ENCODE measurements at regions not wholly inside any gene's neighbourhood (a gene's known extent, or its start where the extent isn't known, plus 50 kb on each side); places are given as distances from the start of the nearest gene placed in this dataset.
A peak's percentile ranks its signal among the peaks of the same experiment; 100 is the strongest.

DNA sequence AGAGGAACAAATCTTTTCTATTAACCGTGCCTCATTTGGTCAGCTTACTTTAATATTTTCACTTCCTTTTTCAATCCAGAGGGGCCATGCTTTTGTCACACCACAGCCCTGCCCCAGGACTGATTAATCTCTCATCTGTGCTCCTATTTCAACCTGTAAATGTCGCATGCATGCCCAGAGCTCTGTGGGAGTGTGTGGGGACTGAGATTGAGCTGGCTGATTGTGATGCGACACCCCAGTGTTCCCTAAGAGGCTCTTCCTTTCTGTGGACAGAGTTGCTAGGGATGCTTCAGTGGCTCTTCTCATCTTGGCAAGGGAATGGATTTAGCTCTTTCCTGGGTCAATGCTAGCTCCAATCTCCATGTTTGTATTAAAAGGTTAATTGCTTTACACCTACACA, 249.6 kb downstream of the TDRD3 start:
- TF ChIP-seq, protein P1, sequence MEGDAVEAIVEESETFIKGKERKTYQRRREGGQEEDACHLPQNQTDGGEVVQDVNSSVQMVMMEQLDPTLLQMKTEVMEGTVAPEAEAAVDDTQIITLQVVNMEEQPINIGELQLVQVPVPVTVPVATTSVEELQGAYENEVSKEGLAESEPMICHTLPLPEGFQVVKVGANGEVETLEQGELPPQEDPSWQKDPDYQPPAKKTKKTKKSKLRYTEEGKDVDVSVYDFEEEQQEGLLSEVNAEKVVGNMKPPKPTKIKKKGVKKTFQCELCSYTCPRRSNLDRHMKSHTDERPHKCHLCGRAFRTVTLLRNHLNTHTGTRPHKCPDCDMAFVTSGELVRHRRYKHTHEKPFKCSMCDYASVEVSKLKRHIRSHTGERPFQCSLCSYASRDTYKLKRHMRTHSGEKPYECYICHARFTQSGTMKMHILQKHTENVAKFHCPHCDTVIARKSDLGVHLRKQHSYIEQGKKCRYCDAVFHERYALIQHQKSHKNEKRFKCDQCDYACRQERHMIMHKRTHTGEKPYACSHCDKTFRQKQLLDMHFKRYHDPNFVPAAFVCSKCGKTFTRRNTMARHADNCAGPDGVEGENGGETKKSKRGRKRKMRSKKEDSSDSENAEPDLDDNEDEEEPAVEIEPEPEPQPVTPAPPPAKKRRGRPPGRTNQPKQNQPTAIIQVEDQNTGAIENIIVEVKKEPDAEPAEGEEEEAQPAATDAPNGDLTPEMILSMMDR (IDR thresholded peaks at IDR 0.05; ENCODE audit: insufficient read depth, low read length, poor library complexity, severe bottlenecking) = no peak
- H3K27me3 ChIP-seq (replicated peaks; ENCODE audit: control insufficient read depth, insufficient read depth, low read length) = no peaks in the 10 kb centered on the region
- H3K4me3 ChIP-seq (replicated peaks; ENCODE audit: low read depth, low read length) = no peak overlapping the region
- no peaks in the 10 kb centered on the region for H3K36me3 ChIP-seq (ENCODE audit: control insufficient read depth, insufficient read depth, low read length)
- DNase-seq (ENCODE audit: extremely low read depth, insufficient read length) = no peak

DNA sequence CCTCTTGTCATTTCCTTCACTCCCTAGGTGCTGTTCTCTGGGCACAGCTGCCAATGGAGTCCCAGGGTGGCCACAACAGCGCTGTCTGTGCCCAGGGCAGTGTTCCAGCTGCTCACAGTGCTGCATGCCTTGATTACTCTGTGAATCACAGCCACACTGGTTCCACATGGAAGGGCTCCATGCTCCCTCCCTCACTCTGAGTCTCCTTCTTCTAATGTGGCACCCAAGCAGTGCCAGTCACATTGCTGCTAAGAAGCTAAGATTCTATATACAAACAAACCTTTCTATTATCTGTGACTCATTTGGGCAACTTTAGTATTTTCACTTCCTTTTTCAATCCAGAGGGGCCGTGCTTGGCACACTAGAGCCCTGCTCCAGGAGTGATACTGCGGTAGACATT, 248.7 kb downstream of the TDRD3 start:
- no peaks in the 10 kb centered on the region for H3K27me3 ChIP-seq (replicated peaks; ENCODE audit: control insufficient read depth, insufficient read depth, low read length)
- TF ChIP-seq, protein P1 (IDR thresholded peaks at IDR 0.05; ENCODE audit: insufficient read depth, low read length, poor library complexity, severe bottlenecking) = no peak
- no peak overlapping the region for H3K4me3 ChIP-seq (replicated peaks; ENCODE audit: low read depth, low read length)
- no peaks in the 10 kb centered on the region for H3K36me3 ChIP-seq (ENCODE audit: control insufficient read depth, insufficient read depth, low read length)
- DNase-seq (ENCODE audit: extremely low read depth, insufficient read length) = no peak

DNA sequence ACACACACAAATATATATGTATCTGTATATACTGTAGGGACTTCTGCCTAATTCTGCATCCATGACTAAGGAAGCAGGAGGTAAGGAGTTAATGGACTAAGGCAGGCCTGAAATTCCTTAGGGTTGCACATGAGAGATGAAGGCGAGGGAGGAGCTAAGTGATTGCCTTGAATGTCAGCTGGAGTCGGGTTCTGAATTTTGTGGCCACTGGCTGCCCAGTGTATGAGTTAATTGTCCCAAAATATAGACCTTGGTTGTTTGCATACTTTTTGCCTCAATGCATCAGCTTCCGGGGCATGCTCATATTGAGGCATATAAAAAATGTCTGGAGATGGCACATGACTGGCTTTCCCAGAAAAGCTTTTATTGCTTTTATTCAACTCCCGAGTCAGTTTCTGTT, 245.5 kb downstream of the TDRD3 start:
- DNase-seq (ENCODE audit: extremely low read depth, insufficient read length) = no peak
- Histone ChIP-seq H3K27me3 (replicated peaks; ENCODE audit: control insufficient read depth, insufficient read depth, low read length) (no peaks in the 10 kb centered on the region), H3K4me3 (replicated peaks; ENCODE audit: low read depth, low read length) (no peak overlapping the region), H3K36me3 (ENCODE audit: control insufficient read depth, insufficient read depth, low read length) (no peaks in the 10 kb centered on the region)
- TF ChIP-seq, protein P1 (IDR thresholded peaks at IDR 0.05; ENCODE audit: insufficient read depth, low read length, poor library complexity, severe bottlenecking) = no peak

DNA sequence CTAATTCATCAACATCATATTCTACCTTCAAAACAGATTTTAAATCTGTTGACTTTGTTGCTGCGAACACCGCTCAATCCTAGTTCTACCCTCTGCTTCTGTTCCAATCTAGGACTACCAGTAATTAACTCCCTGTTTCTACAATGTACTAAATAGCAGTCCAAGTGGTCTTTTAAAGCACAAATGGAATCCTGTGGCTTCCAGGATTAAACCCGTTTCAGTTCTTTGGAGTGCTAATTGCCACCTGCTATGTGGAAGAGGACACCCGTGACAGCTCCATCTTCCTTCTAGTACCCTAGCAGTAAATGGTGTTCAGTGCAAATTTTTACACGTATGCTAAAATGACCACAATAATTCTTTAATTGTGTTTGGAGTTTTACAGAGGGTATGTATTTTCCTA, 232.1 kb downstream of the TDRD3 start:
- H3K4me3 ChIP-seq (replicated peaks; ENCODE audit: low read depth, low read length) = no peak overlapping the region
- no peaks in the 10 kb centered on the region for H3K36me3 ChIP-seq (ENCODE audit: control insufficient read depth, insufficient read depth, low read length)
- TF ChIP-seq, protein P1 (IDR thresholded peaks at IDR 0.05; ENCODE audit: insufficient read depth, low read length, poor library complexity, severe bottlenecking) = no peak
- H3K27me3 ChIP-seq (replicated peaks; ENCODE audit: control insufficient read depth, insufficient read depth, low read length) = no peaks in the 10 kb centered on the region
- no peak for DNase-seq (ENCODE audit: extremely low read depth, insufficient read length)

DNA sequence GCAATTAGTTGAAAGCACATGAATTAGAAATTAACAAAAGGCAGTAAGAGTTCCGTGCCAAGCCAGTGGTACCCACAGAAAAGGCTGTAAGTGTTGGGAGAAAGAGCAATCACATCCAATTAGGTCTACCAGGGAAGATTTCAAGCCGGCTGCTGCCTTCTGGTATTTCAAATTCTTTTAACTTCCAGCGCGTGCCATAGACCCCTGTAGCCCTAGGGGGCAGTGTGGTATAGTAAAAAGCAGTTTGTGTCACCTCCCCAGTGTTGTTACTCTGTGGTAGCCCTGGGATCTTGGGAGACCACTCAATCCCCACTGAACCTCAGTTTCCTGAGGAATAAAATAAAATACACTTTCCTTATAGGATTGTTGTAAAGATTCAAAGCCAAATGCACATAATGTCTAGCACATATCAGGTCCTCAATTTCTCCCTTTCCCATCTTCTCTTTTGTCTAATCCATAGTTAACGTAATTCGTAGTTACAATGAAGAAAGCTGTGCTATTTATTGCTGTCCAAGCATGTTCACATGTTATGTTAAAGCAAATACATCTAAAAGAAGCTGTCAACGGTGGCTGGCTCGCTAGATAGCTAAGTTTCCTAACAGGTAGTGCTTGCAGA, 230.2 kb downstream of the TDRD3 start:
- no peak for DNase-seq (ENCODE audit: extremely low read depth, insufficient read length)
- TF ChIP-seq, protein P1 (IDR thresholded peaks at IDR 0.05; ENCODE audit: insufficient read depth, low read length, poor library complexity, severe bottlenecking) = peak; percentile 70
- Histone ChIP-seq H3K4me3 (replicated peaks; ENCODE audit: low read depth, low read length) (no peak overlapping the region), H3K27me3 (replicated peaks; ENCODE audit: control insufficient read depth, insufficient read depth, low read length) (no peaks in the 10 kb centered on the region), H3K36me3 (ENCODE audit: control insufficient read depth, insufficient read depth, low read length) (no peaks in the 10 kb centered on the region)
